ENCODE measurements at regions not wholly inside any gene's neighbourhood (a gene's known extent, or its start where the extent isn't known, plus 50 kb on each side); places are given as distances from the start of the nearest gene placed in this dataset.
"Not testable (repeated sequence)": the region's sequence is repeated elsewhere in the genome, so short reads cannot be mapped to it uniquely, and the experiment has no call there.

GRCh38 chr20:48436609-48437008 lies 391.2 kb downstream of the PREX1 start:
- DNase-seq, result not testable (repeated sequence)

GRCh38 chr20:48433178-48433577 lies 394.6 kb downstream of the PREX1 start:
- no peak for DNase-seq

- DNase-seq, result no peak
Observed at GRCh38 chr20:48432494-48432832, 395.3 kb downstream of the PREX1 start.

GRCh38 chr20:48431653-48432493 lies 395.9 kb downstream of the PREX1 start:
- DNase-seq, result no peak

GRCh38 chr20:48426630-48427029 lies 401.2 kb downstream of the PREX1 start:
- DNase-seq, result no peak

- no peak for DNase-seq
Observed at GRCh38 chr20:48425817-48426612, 401.8 kb downstream of the PREX1 start.

GRCh38 chr20:48425321-48425720 lies 402.5 kb downstream of the PREX1 start:
- no peak for DNase-seq

GRCh38 chr20:48422242-48422960 lies 405.4 kb downstream of the PREX1 start:
- no peak for DNase-seq

GRCh38 chr20:48421547-48421946 lies 406.3 kb downstream of the PREX1 start:
- DNase-seq, result no peak

GRCh38 chr20:48420176-48420575 lies 407.6 kb downstream of the PREX1 start:
- no peak for DNase-seq

- DNase-seq, result no peak
Observed at GRCh38 chr20:48419173-48419572, 408.6 kb downstream of the PREX1 start.

GRCh38 chr20:48416002-48416401 lies 411.8 kb downstream of the PREX1 start:
- DNase-seq, result no peak

- no peak for DNase-seq
Observed at GRCh38 chr20:48414786-48415185, 413.0 kb downstream of the PREX1 start.

GRCh38 chr20:48411919-48412522 lies 415.8 kb downstream of the PREX1 start:
- no peak for DNase-seq

- DNase-seq, result no peak
Observed at GRCh38 chr20:48411245-48411644, 416.6 kb downstream of the PREX1 start.

GRCh38 chr20:48409055-48409615 lies 418.7 kb downstream of the PREX1 start:
- DNase-seq, result no peak

- no peak for DNase-seq
Observed at GRCh38 chr20:48407710-48408109, 420.1 kb downstream of the PREX1 start.

GRCh38 chr20:48406912-48407340 lies 420.9 kb downstream of the PREX1 start:
- DNase-seq, result no peak

GRCh38 chr20:48406498-48406897 lies 421.3 kb downstream of the PREX1 start:
- DNase-seq, result no peak

GRCh38 chr20:48405909-48406308 lies 421.9 kb downstream of the PREX1 start:
- no peak for DNase-seq

- DNase-seq, result no peak
Observed at GRCh38 chr20:48404598-48404997, 423.2 kb downstream of the PREX1 start.

- DNase-seq, result no peak
Observed at GRCh38 chr20:48403167-48403761, 424.5 kb downstream of the PREX1 start.
